ENCODE measurements at regions not wholly inside any gene's neighbourhood (a gene's known extent, or its start where the extent isn't known, plus 50 kb on each side); places are given as distances from the start of the nearest gene placed in this dataset.
"Not testable (repeated sequence)": the region's sequence is repeated elsewhere in the genome, so short reads cannot be mapped to it uniquely, and the experiment has no call there.

- DNase-seq (ENCODE audit: low read depth in 4 of 4, low spot score in 2 of 4): no peak
Observed at GRCh38 chr10:8815969-8816368, 761.5 kb downstream of the GATA3 start.

GRCh38 chr10:8817299-8817698, 762.8 kb downstream of the GATA3 start:
- DNase-seq (ENCODE audit: low read depth in 4 of 4, low spot score in 2 of 4): no peak

- no peak for DNase-seq (ENCODE audit: low read depth in 4 of 4, low spot score in 2 of 4)
Observed at GRCh38 chr10:8825611-8826010, 771.1 kb downstream of the GATA3 start.

GRCh38 chr10:8829592-8829991, 775.1 kb downstream of the GATA3 start:
- DNase-seq (ENCODE audit: low read depth in 4 of 4, low spot score in 2 of 4): no peak

GRCh38 chr10:8830048-8830447, 775.6 kb downstream of the GATA3 start:
- no peak for DNase-seq (ENCODE audit: low read depth in 4 of 4, low spot score in 2 of 4)

- DNase-seq (ENCODE audit: low read depth in 4 of 4, low spot score in 2 of 4): no peak
Observed at GRCh38 chr10:8830876-8831275, 776.4 kb downstream of the GATA3 start.

GRCh38 chr10:8835453-8836167, 781.1 kb downstream of the GATA3 start:
- no peak for DNase-seq (ENCODE audit: low read depth in 4 of 4, low spot score in 2 of 4)

- DNase-seq (ENCODE audit: low read depth in 4 of 4, low spot score in 2 of 4): no peak
Observed at GRCh38 chr10:8840356-8840755, 785.9 kb downstream of the GATA3 start.

GRCh38 chr10:8844141-8844540, 789.7 kb downstream of the GATA3 start:
- no peak for DNase-seq (ENCODE audit: low read depth in 4 of 4, low spot score in 2 of 4)

- no peak for DNase-seq (ENCODE audit: low read depth in 4 of 4, low spot score in 2 of 4)
Observed at GRCh38 chr10:8852546-8852945, 798.1 kb downstream of the GATA3 start.

- DNase-seq (ENCODE audit: low read depth in 4 of 4, low spot score in 2 of 4): no peak
Observed at GRCh38 chr10:8853048-8853447, 798.6 kb downstream of the GATA3 start.

GRCh38 chr10:8868924-8869323, 814.4 kb downstream of the GATA3 start:
- DNase-seq (ENCODE audit: low read depth in 4 of 4, low spot score in 2 of 4): not testable (repeated sequence)

- no peak for DNase-seq (ENCODE audit: low read depth in 4 of 4, low spot score in 2 of 4)
Observed at GRCh38 chr10:8873310-8873709, 818.8 kb downstream of the GATA3 start.

GRCh38 chr10:8874268-8874667, 819.8 kb downstream of the GATA3 start:
- DNase-seq (ENCODE audit: low read depth in 4 of 4, low spot score in 2 of 4): no peak

GRCh38 chr10:8874972-8875371, 820.5 kb downstream of the GATA3 start:
- no peak for DNase-seq (ENCODE audit: low read depth in 4 of 4, low spot score in 2 of 4)

GRCh38 chr10:8876171-8876570, 821.7 kb downstream of the GATA3 start:
- DNase-seq (ENCODE audit: low read depth in 4 of 4, low spot score in 2 of 4): no peak

GRCh38 chr10:8889538-8889937, 835.0 kb downstream of the GATA3 start:
- DNase-seq (ENCODE audit: low read depth in 4 of 4, low spot score in 2 of 4): no peak

- no peak for DNase-seq (ENCODE audit: low read depth in 4 of 4, low spot score in 2 of 4)
Observed at GRCh38 chr10:8893102-8893501, 838.6 kb downstream of the GATA3 start.

- DNase-seq (ENCODE audit: low read depth in 4 of 4, low spot score in 2 of 4): no peak
Observed at GRCh38 chr10:8894148-8894547, 839.7 kb downstream of the GATA3 start.

GRCh38 chr10:8897769-8898168, 843.3 kb downstream of the GATA3 start:
- no peak for DNase-seq (ENCODE audit: low read depth in 4 of 4, low spot score in 2 of 4)

GRCh38 chr10:8898745-8899330, 844.4 kb downstream of the GATA3 start:
- no peak for DNase-seq (ENCODE audit: low read depth in 4 of 4, low spot score in 2 of 4)

GRCh38 chr10:8902926-8903325, 848.4 kb downstream of the GATA3 start:
- DNase-seq (ENCODE audit: low read depth in 4 of 4, low spot score in 2 of 4): no peak

- no peak for DNase-seq (ENCODE audit: low read depth in 4 of 4, low spot score in 2 of 4)
Observed at GRCh38 chr10:8908013-8908412, 853.5 kb downstream of the GATA3 start.

All from left renal cortex interstitium (tissue), 4 donors.